Peyer's patch (tissue), 4 donors: ENCODE measurements at regions not wholly inside any gene's neighbourhood (a gene's known extent, or its start where the extent isn't known, plus 50 kb on each side); places are given as distances from the start of the nearest gene placed in this dataset.

ENCODE experiments used
- DNase-seq, 3 donors: peaks; one replicate each; pipeline ENCODE4 v3.0.0-alpha.2; 2017 to 2019
- H3K27ac ChIP-seq, 4 donors: fragments of 200-600 bp; sonication (generic); one replicate each; pipeline ENCODE4 v1.5.1; 2016 to 2019
- H3K27me3 ChIP-seq, 2 donors: fragments of 200-600 bp; sonication (generic); one replicate each; pipeline ENCODE4 v1.5.1; 2019
- H3K36me3 ChIP-seq, 3 donors: fragments of 200-600 bp; sonication (generic); one replicate each; pipeline ENCODE4 v1.5.1; 2016 to 2019
- H3K4me1 ChIP-seq, 4 donors: fragments of 200-600 bp; sonication (generic); one replicate each; pipeline ENCODE4 v1.5.1; 2016 to 2019
- H3K4me3 ChIP-seq, 4 donors: fragments of 200-600 bp; sonication (generic); 1 replicate in 3 of 4; 2 replicates in 1 of 4; pipeline ENCODE4 v1.5.1; 2016 to 2019; ENCODE audit warnings: mild to moderate bottlenecking in 1 of 4
- H3K9me3 ChIP-seq, 4 donors: fragments of 200-600 bp; sonication (generic); one replicate each; pipeline ENCODE4 v1.5.1; 2016 to 2019; ENCODE audit warnings: mild to moderate bottlenecking in 1 of 4
- CTCF ChIP-seq, 6 experiments: fragments of 450-650 bp in 4 of 6; fragments of 200-600 bp in 2 of 6; sonication (generic) in 1 of 6; IDR thresholded peaks; one replicate each; pipeline ENCODE4 v1.5.1; 2017 to 2019; ENCODE audit warnings: antibody characterized with exemption in 6 of 6, mild to moderate bottlenecking in 3 of 6, moderate library complexity in 1 of 6
- POLR2A ChIP-seq, 2 donors: fragments of 450-650 bp; IDR thresholded peaks; one replicate each; pipeline ENCODE4 v1.5.1; 2017; ENCODE audit warnings: antibody characterized with exemption in 2 of 2, mild to moderate bottlenecking in 2 of 2, moderate library complexity in 2 of 2

DNA sequence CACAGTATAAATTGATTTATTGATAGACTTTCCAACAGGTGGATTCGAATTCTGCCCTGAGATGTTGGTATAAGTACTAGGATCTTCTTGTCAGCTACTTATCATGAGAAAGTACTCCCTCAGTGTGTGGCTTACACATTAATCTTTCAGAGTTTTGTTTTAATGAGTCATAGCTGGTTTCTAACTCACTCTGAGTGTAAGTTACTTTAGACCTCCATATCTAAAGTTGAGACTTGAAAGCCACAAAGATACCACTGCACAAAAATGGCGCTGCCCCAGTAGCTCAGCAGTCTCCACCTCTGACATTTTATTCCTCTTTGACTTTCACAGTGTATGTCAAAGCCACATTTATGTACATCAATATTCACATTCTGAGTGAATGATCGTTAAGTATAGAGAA lies 318.5 kb downstream of the ARAP2 start:
- DNase-seq: no peak
- Histone ChIP-seq H3K4me3 (no peak overlapping the region), H3K9me3 (no peaks in the 10 kb centered on the region), H3K27ac (no peak overlapping the region), H3K4me1 (no peaks in the 10 kb centered on the region), H3K36me3 (no peaks in the 10 kb centered on the region), H3K27me3 (no peaks in the 10 kb centered on the region)
- no peak for TF ChIP-seq POLR2A (IDR thresholded peaks at IDR 0.05)
- TF ChIP-seq CTCF (IDR thresholded peaks at IDR 0.05): no peak

DNA sequence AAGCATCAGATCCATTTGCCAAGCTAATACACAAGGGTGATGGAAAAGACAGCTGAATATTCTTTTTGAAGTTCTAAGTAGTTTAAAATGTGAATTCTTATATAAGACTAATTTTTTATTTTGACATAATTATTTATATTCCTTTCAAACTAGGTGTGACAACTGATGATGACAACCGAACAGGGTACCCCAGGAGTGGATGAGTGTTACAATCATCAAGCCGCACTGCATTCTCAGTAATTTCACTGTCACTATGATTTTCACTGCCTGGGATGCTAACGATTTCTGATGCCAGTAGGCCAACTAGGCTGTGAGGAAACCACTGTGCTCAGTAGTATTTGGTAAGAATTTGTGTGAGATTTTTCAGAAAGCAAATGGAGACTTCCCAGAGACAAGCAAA lies 317.5 kb downstream of the ARAP2 start:
- H3K27me3 ChIP-seq: no peaks in the 10 kb centered on the region
- no peak for DNase-seq
- no peak overlapping the region for H3K4me3 ChIP-seq
- no peaks in the 10 kb centered on the region for H3K4me1 ChIP-seq
- H3K9me3 ChIP-seq: no peaks in the 10 kb centered on the region
- no peak for TF ChIP-seq POLR2A (IDR thresholded peaks at IDR 0.05)
- TF ChIP-seq CTCF (IDR thresholded peaks at IDR 0.05): no peak
- H3K27ac ChIP-seq: no peak overlapping the region
- H3K36me3 ChIP-seq: no peaks in the 10 kb centered on the region

GRCh38 chr4:35933901-35934300 lies 310.4 kb downstream of the ARAP2 start:
- TF ChIP-seq POLR2A (IDR thresholded peaks at IDR 0.05): no peak
- no peak for TF ChIP-seq CTCF (IDR thresholded peaks at IDR 0.05)
- no peaks in the 10 kb centered on the region for H3K9me3 ChIP-seq
- DNase-seq: no peak
- H3K4me1 ChIP-seq: no peaks in the 10 kb centered on the region
- no peaks in the 10 kb centered on the region for H3K27me3 ChIP-seq
- no peak overlapping the region for H3K27ac ChIP-seq
- H3K4me3 ChIP-seq: no peak overlapping the region
- H3K36me3 ChIP-seq: no peaks in the 10 kb centered on the region

DNA sequence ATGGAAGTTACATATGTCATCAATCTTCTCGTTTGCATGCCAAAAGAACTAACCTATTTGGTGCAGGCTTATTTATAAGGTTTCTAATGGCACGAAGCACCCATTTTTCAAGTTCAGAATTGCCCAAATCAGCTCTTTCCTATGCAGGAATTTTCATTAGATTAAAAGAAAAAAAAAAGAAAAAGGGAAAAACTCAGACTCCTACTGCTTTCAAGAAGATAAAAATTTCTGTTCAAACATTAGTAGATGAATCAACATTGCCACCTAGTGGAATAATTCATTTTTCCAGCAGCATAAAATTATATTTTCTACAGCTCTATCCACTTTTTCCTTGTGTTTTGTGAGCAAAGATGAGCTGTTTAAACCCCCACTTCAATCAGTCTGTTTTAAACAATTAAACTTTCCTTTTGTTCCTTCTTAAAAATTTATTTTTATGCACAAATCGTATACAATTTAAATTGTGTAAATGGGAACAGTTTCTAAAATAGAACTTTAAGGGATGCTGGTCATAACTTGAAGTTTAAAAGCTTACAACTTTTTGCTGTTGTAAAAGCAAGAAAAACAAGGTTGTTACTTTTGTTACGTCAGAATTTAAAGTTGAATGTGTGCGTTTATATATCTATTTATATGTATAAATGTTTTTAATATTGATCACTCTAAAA lies 309.9 kb downstream of the ARAP2 start:
- Histone ChIP-seq H3K4me3 (no peak overlapping the region), H3K4me1 (no peaks in the 10 kb centered on the region), H3K27ac (no peak overlapping the region), H3K9me3 (no peaks in the 10 kb centered on the region), H3K36me3 (no peaks in the 10 kb centered on the region), H3K27me3 (no peaks in the 10 kb centered on the region)
- peak in 5 of 6 experiments; percentile 28 to 50 (median 43) for TF ChIP-seq CTCF (IDR thresholded peaks at IDR 0.05)
- no peak for TF ChIP-seq POLR2A (IDR thresholded peaks at IDR 0.05)
- DNase-seq: no peak

- H3K4me1 ChIP-seq: no peaks in the 10 kb centered on the region
- DNase-seq: no peak
- no peak for TF ChIP-seq POLR2A (IDR thresholded peaks at IDR 0.05)
- no peak for TF ChIP-seq CTCF (IDR thresholded peaks at IDR 0.05)
- H3K4me3 ChIP-seq: no peak overlapping the region
- H3K9me3 ChIP-seq: no peaks in the 10 kb centered on the region
- no peaks in the 10 kb centered on the region for H3K27me3 ChIP-seq
- H3K27ac ChIP-seq: no peak overlapping the region
- H3K36me3 ChIP-seq: no peaks in the 10 kb centered on the region
Measured at GRCh38 chr4:35938936-35939335, 305.4 kb downstream of the ARAP2 start.

GRCh38 chr4:35939751-35940150 lies 304.6 kb downstream of the ARAP2 start:
- Histone ChIP-seq H3K4me1 (no peaks in the 10 kb centered on the region), H3K27ac (no peak overlapping the region), H3K9me3 (no peaks in the 10 kb centered on the region), H3K4me3 (no peak overlapping the region), H3K36me3 (no peaks in the 10 kb centered on the region), H3K27me3 (no peaks in the 10 kb centered on the region)
- TF ChIP-seq POLR2A (IDR thresholded peaks at IDR 0.05) (no peak), CTCF (IDR thresholded peaks at IDR 0.05) (no peak)
- DNase-seq: no peak
